IMR-90 (cell line): ENCODE measurements at regions not wholly inside any gene's neighbourhood (a gene's known extent, or its start where the extent isn't known, plus 50 kb on each side); places are given as distances from the start of the nearest gene placed in this dataset.
A peak's percentile ranks its signal among the peaks of the same experiment; 100 is the strongest.

ENCODE experiments used
- ATAC-seq: fragments of 200-7000 bp; cut with Tn5 transposase; 2 replicates; pipeline ENCODE4 v1.9.1; 2020; ENCODE audit warnings: low read depth, mild to moderate bottlenecking, moderate library complexity
- BruUV-seq: library from RNA; stranded (reverse); fragments of 400-500 nt; replicated peaks from 2 replicates; lab custom pipeline; 2021; lab: Mats Ljungman, UMichigan
- CTCF ChIA-PET: fragments of 300-600 bp; formaldehyde crosslinking; extraction: SDS; loops from one replicate; lab custom pipeline; 2021; ENCODE audit warnings: antibody characterized with exemption; lab: Yijun Ruan, JAX
- POLR2A ChIA-PET: fragments of 300-600 bp; sonication (Branson Sonifier 250); formaldehyde crosslinking; loops from one replicate; lab custom pipeline; 2022; ENCODE audit warnings: antibody characterized with exemption; ENCODE audit not compliant: unreplicated experiment; lab: Charles Lee
- DNase-seq: peaks from one replicate; pipeline ENCODE4 v3.0.0; 2013
- H2AFZ ChIP-seq: replicated peaks from 2 replicates; pipeline ENCODE3; 2013; ENCODE audit warnings: low read length, mild to moderate bottlenecking; ENCODE audit not compliant: poor library complexity
- H2AK5ac ChIP-seq: 2 replicates; pipeline ENCODE4 v1.6.1; 2013; ENCODE audit warnings: low read depth, low read length, inconsistent platforms
- H2AK9ac ChIP-seq: replicated peaks from 2 replicates; pipeline ENCODE3; 2013; ENCODE audit warnings: mild to moderate bottlenecking, low read depth, low read length, moderate library complexity; ENCODE audit not compliant: poor library complexity
- H2BK120ac ChIP-seq: 2 replicates; pipeline ENCODE4 v1.6.1; 2013; ENCODE audit warnings: low read depth, low read length, inconsistent platforms
- H2BK15ac ChIP-seq: 3 replicates; pipeline ENCODE4 v1.6.1; 2013; ENCODE audit warnings: low read depth, low read length, inconsistent platforms
- H2BK20ac ChIP-seq: 2 replicates; pipeline ENCODE4 v1.6.1; 2013; ENCODE audit warnings: low read depth, mild to moderate bottlenecking, inconsistent platforms, low read length, moderate library complexity
- H2BK5ac ChIP-seq: 2 replicates; pipeline ENCODE4 v1.6.1; 2013; ENCODE audit warnings: mild to moderate bottlenecking, low read depth, low read length, inconsistent platforms; ENCODE audit not compliant: poor library complexity, severe bottlenecking
- H3K14ac ChIP-seq: replicated peaks from 2 replicates; pipeline ENCODE4 v1.6.1; 2013; ENCODE audit warnings: low read depth, low read length, inconsistent platforms
- H3K18ac ChIP-seq: 2 replicates; pipeline ENCODE4 v1.6.1; 2013; ENCODE audit warnings: low read depth, low read length, control low read depth
- H3K23ac ChIP-seq: 2 replicates; pipeline ENCODE4 v1.6.1; 2013; ENCODE audit warnings: low read depth, low read length, inconsistent platforms
- H3K27ac ChIP-seq: 2 replicates; pipeline ENCODE4 v1.5.1; 2013; ENCODE audit warnings: mild to moderate bottlenecking, control low read depth, low read length; ENCODE audit not compliant: insufficient read depth
- H3K27me3 ChIP-seq: 2 replicates; pipeline ENCODE4 v1.6.1; 2013; ENCODE audit warnings: low read length; ENCODE audit not compliant: control insufficient read depth, insufficient read depth
- H3K36me3 ChIP-seq: 2 replicates; pipeline ENCODE4 v1.6.1; 2013; ENCODE audit warnings: low read length, mixed read lengths; ENCODE audit not compliant: control insufficient read depth, insufficient read depth
- H3K4ac ChIP-seq: 2 replicates; pipeline ENCODE4 v1.6.1; 2013; ENCODE audit warnings: low read depth, low read length, inconsistent platforms
- H3K4me1 ChIP-seq: 2 replicates; pipeline ENCODE4 v1.6.1; 2013; ENCODE audit warnings: low read length, mixed read lengths; ENCODE audit not compliant: control insufficient read depth, insufficient read depth
- H3K4me2 ChIP-seq: 2 replicates; pipeline ENCODE4 v1.6.1; 2013; ENCODE audit warnings: low read depth, mild to moderate bottlenecking, control low read depth, low read length, moderate library complexity
- H3K4me3 ChIP-seq: 2 replicates; pipeline ENCODE4 v1.5.1; 2013; ENCODE audit warnings: low read depth, mild to moderate bottlenecking, control low read depth, low read length, moderate library complexity; ENCODE audit not compliant: insufficient read depth
- H3K56ac ChIP-seq: 2 replicates; pipeline ENCODE4 v1.6.1; 2013; ENCODE audit warnings: low read length, inconsistent platforms; ENCODE audit not compliant: insufficient read depth; ENCODE audit errors: extremely low read depth
- H3K79me1 ChIP-seq, 2 experiments: 2 replicates each; pipeline ENCODE4 v1.6.1; 2013; ENCODE audit warnings: low read length in 2 of 2, inconsistent platforms in 1 of 2, low read depth in 1 of 2
- H3K9ac ChIP-seq: 2 replicates; pipeline ENCODE4 v1.6.1; 2013; ENCODE audit warnings: low read depth, low read length, control low read depth
- H3K9me1 ChIP-seq: 2 replicates; pipeline ENCODE4 v1.6.1; 2013; ENCODE audit warnings: low read length, inconsistent platforms; ENCODE audit not compliant: insufficient read depth
- H3K9me3 ChIP-seq: 2 replicates; pipeline ENCODE4 v1.6.1; 2013; ENCODE audit warnings: low read length; ENCODE audit not compliant: control insufficient read depth, insufficient read depth
- H4K20me1 ChIP-seq: 2 replicates; pipeline ENCODE4 v1.6.1; 2013; ENCODE audit warnings: low read length, inconsistent platforms; ENCODE audit not compliant: insufficient read depth
- H4K5ac ChIP-seq: 2 replicates; pipeline ENCODE4 v1.6.1; 2013; ENCODE audit warnings: mild to moderate bottlenecking, low read depth, low read length, control low read depth
- H4K8ac ChIP-seq, 2 experiments: 2 replicates each; pipeline ENCODE4 v1.6.1; 2013; ENCODE audit warnings: low read depth in 2 of 2, low read length in 2 of 2, control low read depth in 1 of 2, inconsistent platforms in 1 of 2
- H4K91ac ChIP-seq: 2 replicates; pipeline ENCODE4 v1.6.1; 2013; ENCODE audit warnings: low read depth, low read length, inconsistent platforms; ENCODE audit not compliant: insufficient read depth
- BHLHE40 ChIP-seq: fragments of 150-350 bp; IDR thresholded peaks from 2 replicates; pipeline ENCODE4 v1.6.1; 2016; ENCODE audit warnings: mild to moderate bottlenecking, low read depth, low read length
- FOS ChIP-seq: fragments of 150-350 bp; IDR thresholded peaks from 2 replicates; pipeline ENCODE4 v1.6.1; 2016; ENCODE audit warnings: low read depth, low read length
- WGBS, 2 experiments: methylation state at CpG; one replicate each; pipeline versions ENCODE4 v1.1.5 to v1.1.7; 2013; ENCODE audit warnings: missing lambda C conversion rate in 2 of 2; ENCODE audit not compliant: insufficient read length in 1 of 2; ENCODE audit errors: extremely low coverage in 2 of 2; 5-methylcytosine and 5-hydroxymethylcytosine counted together
- dilution Hi-C: fragments of 300-500 bp; cut with HindIII; formaldehyde crosslinking; loops from one replicate; pipeline ENCODE4 v1.14.3; 2018; ENCODE audit warnings: low sequenced_read_pairs; ENCODE audit not compliant: unreplicated experiment
- in situ Hi-C: fragments of 300-500 bp; cut with MboI; formaldehyde crosslinking; loops from 3 replicates; pipeline ENCODE4 v1.14.3; 2019; ENCODE audit warnings: low sequenced_read_pairs, inconsistent platforms, mixed read lengths
- intact Hi-C: fragments of 100-400 bp; cut with micrococcal nuclease; formaldehyde crosslinking; loops from 2 replicates; pipeline ENCODE4 v1.10.0; 2022
- TF ChIP-seq, protein P1 (sequence below): conservative IDR thresholded peaks from 2 replicates; pipeline ENCODE4 v1.5.1; 2012; ENCODE audit warnings: mild to moderate bottlenecking, low read depth, low read length, improper control_type of control experiment

DNA sequence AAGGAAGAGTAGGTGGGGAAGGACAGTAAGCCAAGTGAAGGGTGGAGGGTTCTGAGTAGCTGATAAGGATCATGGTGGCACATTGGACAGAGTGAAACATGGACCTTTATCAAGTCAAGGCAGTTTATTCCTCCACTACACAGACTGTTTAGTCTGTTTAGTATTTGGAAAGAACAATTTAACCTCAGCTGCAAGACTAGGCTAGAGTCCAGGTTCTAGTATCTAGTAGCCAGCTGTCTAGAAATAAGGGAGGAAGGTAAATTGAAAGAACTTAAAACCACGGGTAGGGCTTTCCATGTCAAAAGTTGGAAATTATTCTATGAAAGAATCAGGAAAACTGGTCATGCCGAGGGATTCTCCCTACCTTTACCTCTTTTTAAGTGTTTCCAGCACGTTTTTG lies 140.1 kb upstream of the MED14 start:
- peak; percentile 49 for ATAC-seq
- intact Hi-C loops (loop anchor here (5.0 kb wide), 2 partner anchors 212 to 242 kb away; partner anchors contain the start of gene USP9X), in situ Hi-C loops (loop anchor here (10.0 kb wide), 1 partner anchor 209 kb away; the partner anchor contains the start of gene USP9X), dilution Hi-C loops (no loop called here)
- H2AFZ ChIP-seq: no peak overlapping the region
- H3K18ac ChIP-seq: no peak overlapping the region; the same call in 1 of the 2 replicates
- no peak overlapping the region for H2BK120ac ChIP-seq
- H4K5ac ChIP-seq: no peak overlapping the region
- no peaks in the 10 kb centered on the region for H3K36me3 ChIP-seq
- H3K4ac ChIP-seq: no peak overlapping the region
- H3K4me1 ChIP-seq: no peaks in the 10 kb centered on the region; the same call in 1 of the 2 replicates
- ChIA-PET CTCF (interaction anchor here (0.7 kb wide), 1 partner anchor 45 kb away, joined by 7 read pairs; no protein-coding TSS in a partner anchor), POLR2A (no interaction called here)
- no peak overlapping the region for H3K9ac ChIP-seq
- BruUV-seq: no TSS peak
- no peaks in the 10 kb centered on the region for H4K20me1 ChIP-seq
- H4K91ac ChIP-seq: no peak overlapping the region
- no peak overlapping the region for H3K27ac ChIP-seq
- no peaks in the 10 kb centered on the region for H3K9me3 ChIP-seq
- DNase-seq: peak; percentile 23
- H3K9me1 ChIP-seq: no peaks in the 10 kb centered on the region
- TF ChIP-seq, protein P1, sequence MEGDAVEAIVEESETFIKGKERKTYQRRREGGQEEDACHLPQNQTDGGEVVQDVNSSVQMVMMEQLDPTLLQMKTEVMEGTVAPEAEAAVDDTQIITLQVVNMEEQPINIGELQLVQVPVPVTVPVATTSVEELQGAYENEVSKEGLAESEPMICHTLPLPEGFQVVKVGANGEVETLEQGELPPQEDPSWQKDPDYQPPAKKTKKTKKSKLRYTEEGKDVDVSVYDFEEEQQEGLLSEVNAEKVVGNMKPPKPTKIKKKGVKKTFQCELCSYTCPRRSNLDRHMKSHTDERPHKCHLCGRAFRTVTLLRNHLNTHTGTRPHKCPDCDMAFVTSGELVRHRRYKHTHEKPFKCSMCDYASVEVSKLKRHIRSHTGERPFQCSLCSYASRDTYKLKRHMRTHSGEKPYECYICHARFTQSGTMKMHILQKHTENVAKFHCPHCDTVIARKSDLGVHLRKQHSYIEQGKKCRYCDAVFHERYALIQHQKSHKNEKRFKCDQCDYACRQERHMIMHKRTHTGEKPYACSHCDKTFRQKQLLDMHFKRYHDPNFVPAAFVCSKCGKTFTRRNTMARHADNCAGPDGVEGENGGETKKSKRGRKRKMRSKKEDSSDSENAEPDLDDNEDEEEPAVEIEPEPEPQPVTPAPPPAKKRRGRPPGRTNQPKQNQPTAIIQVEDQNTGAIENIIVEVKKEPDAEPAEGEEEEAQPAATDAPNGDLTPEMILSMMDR: no peak
- TF ChIP-seq BHLHE40: no peak
- TF ChIP-seq FOS: no peak
- H3K27me3 ChIP-seq: peaks cover 4% of the 10 kb centered on the region
- H3K14ac ChIP-seq: no peak overlapping the region
- H2BK5ac ChIP-seq: no peak overlapping the region
- H4K8ac ChIP-seq: no peak overlapping the region
- no CpG with 5 or more reads among the region's 3 CpGs for WGBS, 2 experiments
- no peak overlapping the region for H2AK5ac ChIP-seq
- H3K56ac ChIP-seq: no peak overlapping the region
- H2BK15ac ChIP-seq: no peak overlapping the region
- no peak overlapping the region for H2BK20ac ChIP-seq
- H3K23ac ChIP-seq: no peak overlapping the region
- no peaks in the 10 kb centered on the region for H3K79me1 ChIP-seq
- H2AK9ac ChIP-seq: no peak overlapping the region
- H3K4me3 ChIP-seq: no peak overlapping the region
- no peak overlapping the region for H3K4me2 ChIP-seq
